CD4-positive, alpha-beta T cell treated with Interferon gamma for 1 hour (primary cell): ENCODE measurements at regions not wholly inside any gene's neighbourhood (a gene's known extent, or its start where the extent isn't known, plus 50 kb on each side); places are given as distances from the start of the nearest gene placed in this dataset.

Experiments
- DNase-seq: peaks from one replicate; pipeline ENCODE4 v3.0.0-alpha.2; 2020

DNA sequence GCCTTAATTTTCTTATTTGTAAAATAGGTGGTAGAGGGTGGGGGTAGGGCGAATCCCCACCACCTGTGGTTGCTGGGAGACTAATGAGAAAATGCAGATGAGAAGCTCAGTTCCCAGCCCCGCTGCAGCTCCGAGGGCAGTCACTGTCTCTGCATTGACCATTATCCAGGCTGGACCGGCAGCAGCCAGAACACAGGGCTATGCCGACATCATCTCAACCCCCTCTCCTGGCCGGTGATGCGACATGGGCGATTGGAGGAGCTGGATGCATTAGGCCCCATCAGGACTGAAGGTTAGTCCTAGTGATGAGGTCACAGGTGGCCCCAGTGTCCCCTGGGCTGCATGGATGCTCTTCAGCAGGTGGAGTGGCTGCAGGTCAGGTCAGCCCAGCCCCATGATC is 412.4 kb downstream of the CTTN start:
- no peak for DNase-seq

DNA sequence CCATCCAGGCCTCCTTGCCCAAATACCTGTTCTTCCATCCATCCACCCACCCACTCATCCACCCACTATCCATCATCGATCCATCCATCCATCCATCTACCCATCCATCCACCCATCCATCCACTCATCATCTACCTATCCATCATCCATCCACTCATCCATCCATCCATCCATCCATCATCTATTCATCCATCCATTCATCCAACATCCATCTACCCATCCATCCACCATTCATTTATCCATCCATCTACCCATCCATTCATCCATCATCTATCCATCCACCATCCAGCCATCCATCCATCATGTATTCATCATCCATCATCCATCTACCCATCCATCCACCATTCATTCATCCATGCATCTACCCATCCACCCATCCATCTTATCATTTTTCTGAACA is 413.2 kb downstream of the CTTN start:
- DNase-seq, result no peak

DNA sequence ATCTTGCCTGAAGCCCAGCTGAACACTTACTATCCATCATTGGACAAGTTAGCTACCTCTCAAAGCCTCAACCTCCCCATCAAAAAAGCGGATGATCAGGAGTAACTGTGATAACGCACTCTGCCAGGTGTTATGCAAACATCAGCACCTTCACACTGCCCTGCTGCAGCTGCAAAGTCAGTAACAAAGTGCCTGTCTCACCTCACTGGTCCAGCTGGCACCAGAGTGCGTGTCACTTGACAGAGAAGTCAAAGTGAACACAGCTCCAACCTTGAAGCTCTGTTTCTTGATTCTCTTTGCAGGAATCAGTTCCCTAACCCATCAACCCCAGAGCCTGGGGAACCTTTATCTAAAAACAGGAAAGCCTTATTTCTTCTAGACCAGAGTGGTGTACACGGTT is 413.6 kb downstream of the CTTN start:
- no peak for DNase-seq

DNA sequence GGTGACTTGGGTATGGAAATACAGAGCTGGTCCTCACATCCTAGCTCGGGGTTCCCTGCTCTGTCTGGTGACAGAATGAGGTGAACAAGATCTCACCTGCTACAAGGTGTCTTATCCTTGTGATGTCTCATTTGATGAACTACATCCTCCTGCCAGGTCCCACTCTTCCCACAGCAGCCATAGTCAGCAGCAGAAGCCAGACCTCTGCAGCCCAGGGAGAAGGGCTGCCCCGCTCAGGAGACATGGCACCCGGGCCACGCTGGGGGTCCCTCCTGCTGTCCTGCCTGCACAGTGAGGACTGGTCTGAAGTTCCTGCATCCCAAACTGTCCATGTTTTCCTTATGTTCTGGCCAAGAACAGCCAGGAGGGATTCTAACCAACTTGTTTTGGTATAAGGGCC is 414.1 kb downstream of the CTTN start:
- DNase-seq, result no peak

DNA sequence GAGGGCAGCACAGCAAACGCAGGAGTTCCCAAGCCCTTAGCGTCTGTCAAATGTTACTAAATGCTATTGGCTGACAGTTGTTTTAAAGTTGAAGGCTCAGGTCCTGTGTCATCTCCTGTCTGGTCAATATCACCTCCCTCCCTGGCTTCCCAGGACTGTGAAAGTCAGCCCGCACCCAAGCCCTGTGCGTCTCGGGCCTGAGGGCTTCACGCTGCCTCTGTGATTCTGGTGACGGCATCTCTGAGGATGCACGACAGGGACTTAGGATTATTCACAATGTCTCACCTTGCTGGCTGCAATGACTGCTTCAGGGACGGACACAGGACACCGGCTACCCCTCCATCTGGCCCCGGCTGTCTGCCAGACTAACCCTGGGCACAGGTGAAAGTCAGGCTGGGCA is 415.3 kb downstream of the CTTN start:
- DNase-seq, result no peak

DNA sequence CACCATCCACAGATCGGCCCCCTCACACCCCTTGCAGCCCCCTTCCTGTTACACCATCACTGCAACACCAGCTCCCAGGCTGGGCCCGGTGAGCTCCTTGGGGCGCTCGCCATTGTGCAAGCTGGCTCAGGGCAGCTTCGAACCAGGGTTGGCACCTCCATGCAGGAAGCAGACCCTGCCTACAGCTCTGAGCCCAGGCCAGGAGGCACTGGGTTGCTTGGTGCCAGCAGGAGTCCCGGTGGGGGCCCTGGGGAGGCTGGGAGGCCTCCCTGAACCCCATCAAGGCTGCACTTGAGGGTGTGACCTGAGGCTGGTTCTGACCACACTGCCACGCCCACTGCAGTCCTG is 417.1 kb downstream of the CTTN start:
- no peak for DNase-seq

DNA sequence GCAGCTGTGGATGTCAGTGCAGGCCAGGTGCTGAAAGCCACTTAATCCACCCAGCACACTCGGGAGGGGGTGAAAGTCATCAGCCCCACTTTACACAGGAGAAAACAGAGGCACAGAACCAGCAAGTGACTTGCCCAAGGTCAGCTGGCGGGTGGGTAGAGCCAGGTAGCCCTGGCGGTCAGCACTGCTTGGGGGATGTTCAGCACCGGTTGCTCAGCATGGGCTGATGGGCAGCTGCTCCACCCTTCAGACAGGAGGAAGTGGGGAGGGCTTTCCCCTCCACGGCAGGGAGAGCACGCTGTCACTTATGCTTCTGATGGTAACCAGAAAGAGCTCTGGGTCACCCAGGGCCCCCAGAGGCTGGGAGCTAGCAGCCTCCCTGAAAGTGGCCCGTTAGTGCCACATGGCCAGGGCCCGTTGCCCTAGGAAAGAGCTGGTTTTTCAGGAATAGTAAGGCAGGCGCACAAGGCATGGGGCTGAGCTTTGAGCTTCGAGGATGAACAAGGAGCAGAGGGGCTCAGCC is 417.9 kb downstream of the CTTN start:
- DNase-seq, result no peak

DNA sequence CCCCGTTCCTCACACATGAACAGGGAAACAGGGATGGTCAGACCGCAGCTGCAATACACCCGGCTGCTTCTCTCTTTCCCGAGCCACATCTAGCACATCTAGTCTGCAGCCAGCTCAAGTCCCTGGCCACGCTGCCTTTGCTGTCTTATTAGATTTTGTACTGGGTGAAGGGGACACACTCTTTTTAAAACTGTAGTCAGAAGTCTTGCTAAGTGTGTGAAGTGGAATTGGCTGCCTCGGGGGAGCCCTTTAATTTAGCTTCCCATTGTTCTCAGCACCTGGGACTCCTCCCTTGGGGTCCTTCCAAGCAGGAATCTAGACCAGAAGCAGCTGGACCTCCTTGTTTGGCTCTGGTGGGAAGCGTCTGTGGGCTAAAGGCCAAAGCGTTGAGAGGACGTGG is 420.0 kb downstream of the CTTN start:
- no peak for DNase-seq

DNA sequence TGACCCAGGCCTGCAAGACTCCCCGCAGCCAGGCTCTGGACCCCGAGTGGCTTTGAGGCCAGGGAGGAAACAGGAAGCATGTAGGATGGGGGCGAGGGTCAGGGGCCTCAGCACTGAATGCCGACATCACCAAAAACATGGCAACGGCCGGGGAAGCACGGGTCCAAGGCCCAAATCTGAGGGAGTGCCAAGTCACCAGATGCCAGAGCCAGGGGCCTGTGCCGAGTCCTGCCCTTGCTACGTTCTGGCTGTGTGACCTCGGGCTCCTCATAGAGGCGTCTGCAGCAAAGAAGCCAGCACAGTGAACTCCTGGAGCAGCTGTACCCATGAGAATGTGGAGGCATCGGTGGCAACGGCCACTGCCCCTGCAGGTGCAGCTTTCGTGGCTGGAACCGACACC is 420.7 kb downstream of the CTTN start:
- DNase-seq, result no peak

DNA sequence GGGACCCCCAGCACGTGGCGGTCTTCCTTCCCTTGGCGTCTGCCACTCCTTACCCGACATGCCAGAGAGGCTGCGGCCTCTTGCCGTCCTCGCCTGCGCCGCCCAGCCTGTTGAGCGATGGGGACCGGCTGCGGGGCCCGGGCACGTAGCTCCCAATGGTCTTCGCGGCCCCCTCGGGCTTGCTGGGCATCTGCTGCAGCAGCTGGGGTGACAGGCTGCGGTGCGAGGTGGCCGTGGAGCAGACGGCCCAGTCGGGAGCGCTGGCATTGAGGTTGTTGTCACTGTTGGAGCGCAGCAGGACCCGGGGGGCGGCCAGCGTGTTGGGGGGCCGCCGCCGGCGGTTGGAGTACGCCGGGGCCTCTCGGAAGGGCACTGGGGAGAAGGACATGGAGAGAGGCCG is 422.0 kb downstream of the CTTN start:
- no peak for DNase-seq

DNA sequence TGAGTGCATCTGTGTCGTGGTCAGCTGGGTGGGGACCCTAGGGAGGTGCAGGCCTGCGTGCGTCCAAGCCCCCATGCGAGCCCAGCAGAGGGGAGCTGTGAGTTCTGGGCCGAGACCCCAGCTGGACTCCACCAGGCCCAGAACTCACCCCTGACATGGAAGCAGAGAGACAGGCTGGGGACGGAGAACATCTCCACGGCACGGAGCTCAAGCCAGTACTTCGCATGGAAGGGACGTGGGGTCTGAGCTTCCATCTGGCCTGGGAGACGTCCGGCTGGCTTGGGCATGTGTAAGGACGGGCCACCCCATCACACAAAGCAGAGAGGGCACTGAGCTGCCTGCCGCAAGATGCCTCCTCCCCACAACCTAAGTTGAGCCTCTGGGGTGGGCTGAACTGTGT is 422.4 kb downstream of the CTTN start:
- no peak for DNase-seq

DNA sequence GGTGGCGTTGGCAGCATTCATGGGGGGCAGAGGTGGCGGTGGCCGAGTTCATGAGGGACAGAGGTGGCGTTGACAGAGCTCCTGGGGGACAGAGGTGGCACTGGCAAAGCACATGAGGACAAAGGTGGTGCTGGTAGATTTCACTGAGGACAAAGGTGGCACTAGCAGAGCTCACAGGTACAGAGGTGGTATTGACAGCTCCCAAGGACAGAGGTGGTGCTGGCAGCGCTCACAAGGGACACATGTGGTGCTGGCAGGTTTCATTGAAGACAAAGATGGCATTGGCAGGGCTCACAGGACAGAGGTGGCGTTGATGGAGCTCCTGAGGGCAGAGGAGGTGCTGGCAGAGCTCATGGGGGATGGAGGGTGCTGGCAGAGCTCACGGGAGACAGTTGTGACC is 425.4 kb downstream of the CTTN start:
- DNase-seq, result no peak

DNA sequence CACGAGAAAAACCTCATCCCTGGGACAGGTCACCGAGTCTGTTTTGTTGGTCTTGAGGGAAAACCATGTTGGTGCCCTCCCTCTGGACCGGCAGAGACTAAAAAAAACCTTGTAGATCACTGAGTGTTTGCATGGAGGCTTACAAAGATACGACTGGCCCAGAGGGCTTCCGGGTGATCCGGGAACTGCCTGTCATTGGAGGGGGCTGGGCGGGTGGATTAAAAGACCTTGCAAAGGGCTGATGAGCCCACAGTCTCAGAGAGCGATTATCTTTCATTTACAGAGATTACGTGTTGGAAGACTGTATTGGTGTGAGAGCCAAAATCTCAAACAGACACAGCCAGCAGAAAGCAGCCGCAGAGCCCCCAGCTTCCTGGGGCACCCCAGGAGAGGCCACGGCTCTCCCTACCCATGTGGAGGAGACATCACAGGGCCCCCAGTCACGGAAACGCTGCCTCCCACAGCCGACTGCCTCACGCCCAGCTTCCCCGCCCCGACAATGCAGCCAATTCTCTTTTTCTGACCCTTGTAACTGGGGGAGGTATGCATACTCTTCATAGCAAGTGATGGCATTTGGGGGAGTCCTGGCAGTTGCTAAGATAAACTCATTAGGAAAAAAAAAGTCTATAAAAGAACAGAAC is 426.4 kb downstream of the CTTN start:
- no peak for DNase-seq

DNA sequence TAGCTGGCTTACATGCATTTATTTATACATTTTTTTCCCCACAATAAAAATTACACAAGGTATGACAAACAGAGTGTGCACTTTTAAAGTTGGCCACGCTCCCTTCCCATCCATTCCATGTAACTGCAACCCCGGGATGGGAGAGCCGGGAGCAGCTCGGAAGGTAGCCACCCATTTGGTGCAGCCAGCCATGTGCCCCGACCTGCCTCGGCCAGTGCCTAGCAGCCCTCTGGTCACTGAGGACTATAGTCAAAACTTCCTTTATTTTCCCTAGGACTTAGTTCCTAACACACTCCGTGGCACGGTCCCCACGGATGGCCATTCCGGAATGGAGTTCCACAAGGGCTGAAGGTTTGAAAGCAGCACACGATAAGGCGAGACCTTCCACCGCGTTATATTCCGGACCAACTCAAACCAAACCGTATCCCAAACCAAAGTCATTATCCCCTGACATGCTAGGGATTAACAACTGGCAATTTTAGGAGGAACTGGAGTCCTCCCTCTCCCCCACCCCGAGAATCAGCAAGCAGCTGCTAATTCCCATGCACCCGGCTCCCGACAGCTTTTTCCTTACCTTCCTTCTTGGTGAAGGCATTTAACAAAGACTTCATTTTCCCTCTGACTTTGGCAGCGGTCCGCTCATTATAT is 426.4 kb downstream of the SHANK2 start:
- DNase-seq, result no peak

DNA sequence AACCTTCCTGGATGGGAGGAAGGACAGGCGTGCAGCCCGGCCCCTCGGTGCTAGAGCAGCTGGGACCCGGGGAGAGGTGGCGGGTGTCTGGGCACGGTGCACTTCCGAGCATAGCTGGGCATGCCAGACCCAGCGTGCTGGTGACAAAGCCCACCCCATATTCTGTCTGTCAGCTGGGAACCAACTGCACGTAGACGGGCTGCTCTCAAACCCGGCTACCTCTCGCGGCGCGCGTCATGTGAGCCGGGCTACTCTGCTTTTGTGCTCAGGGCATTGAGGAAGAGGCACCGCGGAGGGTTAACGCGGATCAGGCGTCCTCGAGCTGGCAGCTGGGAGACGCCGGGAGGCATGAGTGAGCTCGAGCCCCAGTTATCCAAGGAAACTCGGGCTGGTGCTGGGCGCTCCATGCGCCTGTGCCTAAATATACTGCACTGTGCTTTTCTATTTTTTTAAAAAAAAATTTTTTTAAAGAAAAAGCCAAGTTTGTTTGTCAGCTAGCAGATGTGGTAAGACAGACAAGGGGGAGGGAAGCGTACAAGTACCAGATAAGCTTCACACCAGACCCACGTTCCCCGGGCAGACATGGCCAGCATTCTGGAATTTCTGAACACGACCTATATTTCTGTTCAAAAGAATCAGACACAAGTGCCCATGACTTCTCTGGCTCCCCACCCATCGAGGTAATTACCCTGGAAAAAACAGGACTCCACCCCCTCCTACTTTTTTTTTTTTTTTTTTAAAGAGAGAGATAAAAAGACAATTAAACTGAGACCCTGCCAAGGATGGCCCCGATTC is 425.6 kb downstream of the SHANK2 start:
- no peak for DNase-seq

DNA sequence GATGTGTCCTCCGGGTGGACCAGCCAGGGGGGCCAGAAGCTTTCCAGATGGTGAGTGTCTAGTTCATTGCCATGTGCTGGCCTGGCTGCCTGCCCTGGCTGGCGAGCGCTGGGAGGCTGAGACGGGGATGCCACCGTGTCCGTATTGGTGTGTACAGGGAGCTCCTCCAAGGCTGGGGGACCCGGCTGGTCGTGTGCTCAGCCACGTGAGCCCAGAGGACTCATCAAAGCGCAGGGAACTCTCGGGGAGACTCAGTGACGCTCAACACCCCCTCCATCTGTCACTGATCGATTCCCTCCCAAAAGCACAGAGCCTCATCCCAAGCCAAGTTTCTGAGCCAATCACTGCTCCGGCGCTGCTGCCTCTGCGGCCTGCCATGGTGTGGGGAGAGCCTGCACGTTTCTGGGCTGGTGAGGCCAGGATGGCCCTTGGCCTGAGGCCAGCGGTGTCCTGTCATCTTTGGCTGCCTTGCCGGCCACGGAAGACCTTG is 423.7 kb downstream of the SHANK2 start:
- DNase-seq, result no peak

DNA sequence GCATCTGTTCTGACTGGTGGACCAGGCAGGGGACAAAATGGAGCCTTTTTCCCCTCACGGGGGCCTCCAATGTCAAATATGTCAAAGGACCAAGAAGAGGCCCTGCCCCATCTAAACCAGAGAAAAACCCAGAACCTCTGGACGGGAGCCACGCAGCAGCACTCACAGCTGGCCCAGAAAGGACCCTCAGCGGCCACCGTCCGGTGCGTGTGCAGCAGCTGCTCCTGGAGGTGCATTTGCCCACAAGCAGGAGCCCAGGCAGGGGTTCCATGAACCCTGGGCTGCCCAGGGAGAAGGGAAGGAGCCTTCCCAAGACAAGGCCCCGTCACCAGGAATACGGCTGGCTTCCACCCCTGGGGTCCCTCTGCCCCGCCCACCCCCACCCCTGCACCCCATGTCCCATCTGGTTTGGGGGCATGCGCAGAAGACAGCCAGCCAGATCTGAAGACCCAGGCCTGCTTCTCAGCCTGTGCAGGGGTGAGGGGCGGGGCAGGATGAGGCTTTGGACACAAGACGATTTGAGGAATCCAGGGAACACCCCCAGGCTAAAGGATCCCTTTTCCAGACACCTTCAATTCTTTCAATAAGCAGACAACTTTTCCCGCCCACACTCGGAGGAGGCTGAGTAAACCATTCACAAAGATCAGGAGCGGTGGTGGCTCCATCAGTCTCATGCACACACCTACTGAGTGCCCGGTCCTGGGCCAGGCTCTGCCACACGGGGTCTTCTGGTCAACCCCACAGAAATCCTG is 423.1 kb downstream of the SHANK2 start:
- no peak for DNase-seq

DNA sequence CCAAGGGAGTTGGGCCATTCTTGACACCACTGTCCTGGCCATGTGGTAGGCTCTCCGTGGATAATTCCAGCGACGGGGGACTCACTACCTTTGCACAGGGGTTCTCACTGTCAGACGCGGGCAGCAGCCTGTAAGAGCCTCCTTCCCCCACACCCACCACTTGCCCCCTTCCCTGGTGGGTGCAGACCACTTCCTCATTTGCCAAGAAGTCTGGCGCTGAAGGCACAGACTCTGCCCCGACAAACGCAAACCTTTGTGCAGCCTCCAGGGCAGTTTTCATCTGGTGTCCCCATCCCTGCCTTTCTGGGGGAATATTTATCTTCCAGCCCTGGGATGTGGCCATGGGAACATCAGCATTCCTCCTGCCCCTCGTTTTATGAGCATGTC is 422.5 kb downstream of the SHANK2 start:
- no peak for DNase-seq

DNA sequence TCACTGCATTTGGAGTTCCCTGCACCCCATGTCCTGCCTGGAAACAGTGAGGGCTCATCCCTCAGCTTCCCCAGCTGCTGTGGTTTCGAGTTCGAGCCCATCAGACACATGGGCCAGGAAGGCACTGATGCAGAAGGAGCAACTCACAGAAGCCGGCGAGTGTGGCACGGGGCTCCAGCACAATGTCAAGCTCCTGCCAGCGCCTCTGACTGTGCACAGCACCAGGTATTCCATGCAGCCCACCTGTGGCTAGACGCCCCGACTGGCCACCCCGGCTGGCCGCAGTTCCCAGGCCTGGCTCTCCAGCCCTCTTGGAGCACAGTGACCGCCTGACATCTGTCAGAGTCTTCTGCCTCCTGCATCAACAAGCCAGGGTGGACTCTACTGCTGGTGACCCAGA is 419.4 kb downstream of the SHANK2 start:
- DNase-seq, result no peak

DNA sequence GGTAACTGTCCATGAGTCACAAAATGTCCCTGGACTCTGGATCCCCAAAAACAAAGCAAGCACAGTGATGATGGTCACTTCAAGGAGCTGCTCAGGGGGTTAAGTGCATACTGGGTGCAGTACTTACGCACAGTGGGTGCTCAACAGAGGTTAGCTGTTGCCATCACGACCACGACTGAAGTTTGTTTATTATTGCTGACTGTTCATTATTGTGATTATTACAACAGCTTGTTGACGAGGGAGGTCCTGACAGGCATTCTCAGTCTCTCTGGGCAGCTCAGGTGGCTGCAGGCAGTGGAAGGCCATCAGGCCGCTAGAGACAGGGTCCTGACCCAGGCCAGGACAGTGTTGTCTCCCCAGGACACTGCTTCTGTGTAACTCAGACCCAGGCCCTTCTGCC is 418.8 kb downstream of the SHANK2 start:
- no peak for DNase-seq

DNA sequence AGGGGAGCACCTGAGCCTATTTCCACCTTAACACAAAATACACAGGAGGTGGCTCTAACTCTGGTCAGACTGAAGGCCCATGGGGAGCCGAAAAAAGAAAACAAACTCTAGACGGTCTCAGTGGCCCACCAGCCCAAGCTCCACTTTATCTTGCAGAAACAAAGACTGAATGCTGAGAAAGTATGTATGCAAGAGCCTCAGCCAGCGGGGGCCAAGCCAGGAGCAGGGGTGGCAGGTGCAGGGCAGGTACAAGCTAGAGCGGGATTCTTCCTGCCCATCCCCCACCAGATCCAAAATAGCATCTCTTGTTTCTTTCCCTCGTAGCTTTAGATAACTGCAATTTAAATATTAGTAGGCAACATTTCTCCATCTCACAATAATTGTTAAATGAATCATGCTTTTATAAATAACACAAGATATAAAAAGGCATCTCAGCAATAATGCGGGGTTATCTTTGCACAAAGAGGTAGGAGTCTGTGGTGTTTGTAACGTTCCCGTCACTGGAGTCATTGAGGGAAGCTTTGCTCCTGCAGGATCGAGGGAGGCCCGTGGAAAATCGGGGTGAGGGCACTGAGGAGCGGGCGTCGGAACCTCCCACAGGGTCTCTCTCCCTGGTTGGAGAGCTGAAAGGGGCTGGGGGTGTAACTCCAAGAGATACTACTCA is 418.0 kb downstream of the SHANK2 start:
- DNase-seq, result no peak

DNA sequence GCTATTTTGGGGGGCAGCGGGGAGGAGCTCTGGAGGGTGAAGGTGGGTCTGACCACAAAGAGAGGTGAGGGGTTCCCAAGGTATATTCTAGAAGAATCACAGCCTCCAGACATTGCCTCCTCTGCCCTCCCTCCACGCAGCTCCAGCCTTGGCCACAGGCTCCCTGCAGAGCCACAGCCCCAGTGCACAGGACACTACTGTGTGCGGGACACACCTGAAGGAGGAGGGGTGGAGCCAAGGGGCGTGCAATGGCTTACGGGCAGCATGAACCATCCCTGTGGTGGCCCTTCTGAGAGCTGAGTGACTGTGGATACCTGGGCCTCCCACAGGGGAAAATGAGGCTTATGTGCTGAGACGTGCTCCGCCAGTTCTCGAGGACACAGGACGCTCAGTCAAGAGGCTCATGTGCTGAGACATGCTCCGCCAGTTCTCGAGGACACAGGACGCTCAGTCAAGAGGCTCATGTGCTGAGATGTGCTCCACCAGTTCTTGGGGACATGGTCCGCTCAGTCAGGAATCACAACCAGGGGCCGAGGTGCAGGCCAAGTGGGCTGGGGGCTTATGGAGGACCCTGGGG is 417.3 kb downstream of the SHANK2 start:
- no peak for DNase-seq
